HL-60 (cell line): ENCODE measurements at regions not wholly inside any gene's neighbourhood (a gene's known extent, or its start where the extent isn't known, plus 50 kb on each side); places are given as distances from the start of the nearest gene placed in this dataset.
"Not testable (repeated sequence)": the region's sequence is repeated elsewhere in the genome, so short reads cannot be mapped to it uniquely, and the experiment has no call there.

Experiments used
- DNase-seq, 2 experiments: peaks; one replicate each; pipeline ENCODE4 v3.0.0-alpha.2; 2010 to 2020; ENCODE audit warnings: low read depth in 1 of 2, low spot score in 1 of 2
- H3K27ac ChIP-seq: fragments of 250-450 bp; sonication (Bioruptor Pico); replicated peaks from 2 replicates; pipeline ENCODE4 v1.5.1; 2020; ENCODE audit warnings: mild to moderate bottlenecking, moderate library complexity
- H3K27me3 ChIP-seq: fragments of 250-450 bp; sonication (Bioruptor Pico); 2 replicates; pipeline ENCODE4 v1.5.1; 2021; ENCODE audit warnings: mild to moderate bottlenecking, moderate library complexity; ENCODE audit not compliant: insufficient read depth, poor library complexity, severe bottlenecking
- H3K4me3 ChIP-seq: replicated peaks from 2 replicates; pipeline ENCODE4 v1.5.1; 2011; ENCODE audit warnings: mild to moderate bottlenecking, control low read depth, low read length; ENCODE audit not compliant: insufficient read depth
- GABPA ChIP-seq: IDR thresholded peaks from 2 replicates; pipeline ENCODE4 v1.6.1; 2012; ENCODE audit warnings: low read depth
- POLR2AphosphoS5 ChIP-seq: IDR thresholded peaks from 2 replicates; pipeline ENCODE4 v1.6.1; 2012; ENCODE audit warnings: low read depth
- SPI1 ChIP-seq: IDR thresholded peaks from 2 replicates; pipeline ENCODE4 v1.6.1; 2012; ENCODE audit warnings: low read depth, mild to moderate bottlenecking, borderline replicate concordance
- TF ChIP-seq, protein P1 (sequence below): IDR thresholded peaks from 2 replicates; pipeline ENCODE4 v1.6.1; 2012; ENCODE audit warnings: low read depth; ENCODE audit not compliant: insufficient replicate concordance
- TF ChIP-seq, protein P2 (sequence below): IDR thresholded peaks from one replicate; pipeline ENCODE4 v1.5.1; 2011; ENCODE audit warnings: low read length, control low read depth, inconsistent platforms; ENCODE audit not compliant: insufficient read depth

DNA sequence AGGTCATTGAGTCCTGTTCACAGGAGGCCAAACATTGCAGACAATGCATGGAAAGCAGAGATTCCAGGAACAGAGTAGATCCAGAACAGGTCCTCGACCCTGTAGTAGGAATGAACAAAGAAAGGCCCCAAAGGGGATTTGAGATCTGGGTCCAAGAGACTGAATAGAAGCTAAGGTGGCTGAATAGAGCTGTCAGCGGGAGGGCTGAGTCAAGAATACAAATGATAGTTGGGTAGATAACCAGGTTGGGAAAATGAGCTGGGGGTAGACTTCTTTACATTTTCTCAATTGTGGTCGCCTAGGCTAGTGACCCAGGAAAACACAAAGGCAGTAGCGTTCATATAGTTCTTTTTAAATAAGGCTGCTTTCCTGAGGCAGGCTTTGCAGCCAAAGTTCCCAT, 103.4 kb upstream of the ELMO1 start:
- TF ChIP-seq, protein P1, sequence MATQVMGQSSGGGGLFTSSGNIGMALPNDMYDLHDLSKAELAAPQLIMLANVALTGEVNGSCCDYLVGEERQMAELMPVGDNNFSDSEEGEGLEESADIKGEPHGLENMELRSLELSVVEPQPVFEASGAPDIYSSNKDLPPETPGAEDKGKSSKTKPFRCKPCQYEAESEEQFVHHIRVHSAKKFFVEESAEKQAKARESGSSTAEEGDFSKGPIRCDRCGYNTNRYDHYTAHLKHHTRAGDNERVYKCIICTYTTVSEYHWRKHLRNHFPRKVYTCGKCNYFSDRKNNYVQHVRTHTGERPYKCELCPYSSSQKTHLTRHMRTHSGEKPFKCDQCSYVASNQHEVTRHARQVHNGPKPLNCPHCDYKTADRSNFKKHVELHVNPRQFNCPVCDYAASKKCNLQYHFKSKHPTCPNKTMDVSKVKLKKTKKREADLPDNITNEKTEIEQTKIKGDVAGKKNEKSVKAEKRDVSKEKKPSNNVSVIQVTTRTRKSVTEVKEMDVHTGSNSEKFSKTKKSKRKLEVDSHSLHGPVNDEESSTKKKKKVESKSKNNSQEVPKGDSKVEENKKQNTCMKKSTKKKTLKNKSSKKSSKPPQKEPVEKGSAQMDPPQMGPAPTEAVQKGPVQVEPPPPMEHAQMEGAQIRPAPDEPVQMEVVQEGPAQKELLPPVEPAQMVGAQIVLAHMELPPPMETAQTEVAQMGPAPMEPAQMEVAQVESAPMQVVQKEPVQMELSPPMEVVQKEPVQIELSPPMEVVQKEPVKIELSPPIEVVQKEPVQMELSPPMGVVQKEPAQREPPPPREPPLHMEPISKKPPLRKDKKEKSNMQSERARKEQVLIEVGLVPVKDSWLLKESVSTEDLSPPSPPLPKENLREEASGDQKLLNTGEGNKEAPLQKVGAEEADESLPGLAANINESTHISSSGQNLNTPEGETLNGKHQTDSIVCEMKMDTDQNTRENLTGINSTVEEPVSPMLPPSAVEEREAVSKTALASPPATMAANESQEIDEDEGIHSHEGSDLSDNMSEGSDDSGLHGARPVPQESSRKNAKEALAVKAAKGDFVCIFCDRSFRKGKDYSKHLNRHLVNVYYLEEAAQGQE = no peak
- TF ChIP-seq, protein P2, sequence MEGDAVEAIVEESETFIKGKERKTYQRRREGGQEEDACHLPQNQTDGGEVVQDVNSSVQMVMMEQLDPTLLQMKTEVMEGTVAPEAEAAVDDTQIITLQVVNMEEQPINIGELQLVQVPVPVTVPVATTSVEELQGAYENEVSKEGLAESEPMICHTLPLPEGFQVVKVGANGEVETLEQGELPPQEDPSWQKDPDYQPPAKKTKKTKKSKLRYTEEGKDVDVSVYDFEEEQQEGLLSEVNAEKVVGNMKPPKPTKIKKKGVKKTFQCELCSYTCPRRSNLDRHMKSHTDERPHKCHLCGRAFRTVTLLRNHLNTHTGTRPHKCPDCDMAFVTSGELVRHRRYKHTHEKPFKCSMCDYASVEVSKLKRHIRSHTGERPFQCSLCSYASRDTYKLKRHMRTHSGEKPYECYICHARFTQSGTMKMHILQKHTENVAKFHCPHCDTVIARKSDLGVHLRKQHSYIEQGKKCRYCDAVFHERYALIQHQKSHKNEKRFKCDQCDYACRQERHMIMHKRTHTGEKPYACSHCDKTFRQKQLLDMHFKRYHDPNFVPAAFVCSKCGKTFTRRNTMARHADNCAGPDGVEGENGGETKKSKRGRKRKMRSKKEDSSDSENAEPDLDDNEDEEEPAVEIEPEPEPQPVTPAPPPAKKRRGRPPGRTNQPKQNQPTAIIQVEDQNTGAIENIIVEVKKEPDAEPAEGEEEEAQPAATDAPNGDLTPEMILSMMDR = no peak
- no peak overlapping the region for H3K4me3 ChIP-seq
- no peaks in the 10 kb centered on the region for H3K27me3 ChIP-seq
- H3K27ac ChIP-seq = no peak overlapping the region
- no peak for DNase-seq

DNA sequence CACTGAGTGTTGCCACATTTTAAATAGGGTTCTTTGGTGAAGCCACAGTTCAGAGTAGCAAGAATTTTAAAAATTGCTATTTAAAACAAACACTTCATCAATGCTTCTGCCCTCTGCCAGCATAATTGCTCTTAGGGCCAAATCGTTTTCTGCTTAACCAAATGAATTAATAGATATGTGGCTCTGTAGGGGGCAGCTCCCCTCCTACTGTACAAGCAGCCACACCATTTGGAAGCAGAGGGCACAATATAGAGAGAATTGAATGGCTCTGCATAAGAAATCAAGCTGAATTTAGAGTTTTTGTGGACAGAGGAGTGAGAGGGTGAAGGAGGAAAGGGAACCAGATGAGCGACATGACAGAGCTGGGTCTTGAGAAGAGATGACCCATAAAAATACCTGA, 103.8 kb upstream of the ELMO1 start:
- not testable (repeated sequence) for H3K4me3 ChIP-seq, DNase-seq

DNA sequence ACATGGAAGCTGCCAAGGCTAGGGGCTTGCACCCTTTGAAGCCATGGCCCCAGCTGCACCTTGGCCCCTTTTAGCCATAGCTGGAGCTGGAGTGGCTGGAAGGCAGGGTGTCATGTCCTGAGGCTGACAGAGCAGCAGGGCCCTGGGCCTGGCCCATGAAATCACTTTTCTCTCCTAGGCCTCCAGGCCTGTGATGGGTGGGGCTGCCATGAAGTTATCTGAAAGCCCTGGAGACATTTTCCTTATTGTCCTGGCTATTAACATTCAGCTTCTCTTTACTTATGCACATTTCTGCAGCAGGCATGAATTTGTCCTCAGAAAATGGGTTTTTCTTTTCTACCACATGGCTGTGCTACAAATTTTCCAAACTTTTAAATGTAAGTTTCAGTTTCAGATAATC, 106.9 kb upstream of the ELMO1 start:
- no peak for DNase-seq
- no peaks in the 10 kb centered on the region for H3K27me3 ChIP-seq
- TF ChIP-seq GABPA (no peak), POLR2AphosphoS5 (no peak), SPI1 (no peak)
- TF ChIP-seq, protein P2 = no peak
- TF ChIP-seq, protein P1 = no peak
- no peak overlapping the region for H3K4me3 ChIP-seq
- no peak overlapping the region for H3K27ac ChIP-seq

More for the DNA sequence above, 103.8 kb upstream of the ELMO1 start:
- H3K27ac ChIP-seq, H3K27me3 ChIP-seq: not testable (repeated sequence)

DNA sequence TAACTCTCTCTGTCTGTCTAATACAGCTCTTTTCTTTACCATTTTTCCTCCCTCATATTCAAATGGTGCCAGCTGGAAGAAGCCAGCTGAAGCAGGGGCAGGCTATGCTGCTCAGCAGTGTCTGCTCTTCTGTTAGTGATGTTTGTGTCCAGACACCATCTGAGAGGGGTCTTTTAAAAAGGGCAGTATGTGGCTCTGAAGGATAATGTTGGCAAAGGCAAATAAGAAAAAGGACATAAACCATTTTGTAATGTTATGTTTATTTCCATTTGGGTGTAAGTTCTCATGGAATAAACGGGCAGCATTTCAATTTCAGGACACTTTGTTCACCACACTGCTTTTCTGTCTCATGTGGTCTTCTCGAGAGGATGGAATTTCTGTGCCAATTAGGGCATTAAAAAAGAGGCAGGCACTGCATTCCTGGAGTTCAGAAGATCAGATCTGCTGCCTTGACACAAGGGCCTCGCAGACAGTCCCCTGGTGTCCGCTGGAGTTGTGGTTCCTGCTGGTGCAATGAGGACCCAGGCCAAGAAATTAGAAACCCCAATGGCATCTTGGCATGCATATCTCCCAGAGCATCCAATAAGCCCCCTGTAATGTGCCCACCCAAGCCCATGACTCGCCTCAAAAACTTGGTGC, 109.0 kb upstream of the ELMO1 start:
- DNase-seq = no peak
- Histone ChIP-seq H3K27me3 (no peaks in the 10 kb centered on the region), H3K4me3 (no peak overlapping the region), H3K27ac (no peak overlapping the region)
- TF ChIP-seq SPI1 (no peak), GABPA (no peak), POLR2AphosphoS5 (no peak)
- TF ChIP-seq, protein P1 = no peak
- TF ChIP-seq, protein P2 = no peak
